Esophagus muscularis mucosa (tissue), 4 donors: ENCODE measurements at regions not wholly inside any gene's neighbourhood (a gene's known extent, or its start where the extent isn't known, plus 50 kb on each side); places are given as distances from the start of the nearest gene placed in this dataset.

Source experiments
- EP300 ChIP-seq: sonication (generic); formaldehyde crosslinking; IDR thresholded peaks from one replicate; pipeline ENCODE4 v1.6.1; 2017; ENCODE audit warnings: antibody characterized with exemption
- POLR2A ChIP-seq: fragments of 450-650 bp; IDR thresholded peaks from one replicate; pipeline ENCODE4 v1.6.1; 2017; ENCODE audit warnings: antibody characterized with exemption, moderate library complexity, mild to moderate bottlenecking, low read depth
- TF ChIP-seq, protein P1 (sequence below), 3 experiments: fragments of 200-600 bp in 2 of 3; fragments of 450-650 bp in 1 of 3; sonication (generic) in 2 of 3; IDR thresholded peaks; one replicate each; pipeline ENCODE4 v1.5.1; 2017 to 2019; ENCODE audit warnings: antibody characterized with exemption in 3 of 3, mild to moderate bottlenecking in 2 of 3, moderate library complexity in 1 of 3

DNA sequence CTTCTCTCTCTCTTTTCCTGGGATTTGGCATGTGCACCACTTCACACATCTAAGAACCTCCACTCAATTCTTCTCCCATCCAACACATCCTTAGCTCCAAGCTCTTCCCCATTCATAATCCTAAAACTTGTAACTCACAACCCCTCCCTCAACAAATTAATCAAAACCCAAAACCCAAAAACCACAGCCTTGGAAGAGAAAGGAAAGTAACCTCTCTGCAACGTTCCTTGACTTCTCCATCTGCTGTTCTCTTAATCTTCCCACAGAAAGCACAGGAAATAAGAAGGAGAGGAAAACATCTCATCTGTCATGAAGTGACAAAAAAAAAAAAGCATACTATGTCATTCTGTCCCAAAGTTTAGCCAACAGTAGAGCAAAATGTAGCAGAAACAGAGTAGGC, 66.2 kb downstream of the DRD1 start:
- TF ChIP-seq, protein P1, sequence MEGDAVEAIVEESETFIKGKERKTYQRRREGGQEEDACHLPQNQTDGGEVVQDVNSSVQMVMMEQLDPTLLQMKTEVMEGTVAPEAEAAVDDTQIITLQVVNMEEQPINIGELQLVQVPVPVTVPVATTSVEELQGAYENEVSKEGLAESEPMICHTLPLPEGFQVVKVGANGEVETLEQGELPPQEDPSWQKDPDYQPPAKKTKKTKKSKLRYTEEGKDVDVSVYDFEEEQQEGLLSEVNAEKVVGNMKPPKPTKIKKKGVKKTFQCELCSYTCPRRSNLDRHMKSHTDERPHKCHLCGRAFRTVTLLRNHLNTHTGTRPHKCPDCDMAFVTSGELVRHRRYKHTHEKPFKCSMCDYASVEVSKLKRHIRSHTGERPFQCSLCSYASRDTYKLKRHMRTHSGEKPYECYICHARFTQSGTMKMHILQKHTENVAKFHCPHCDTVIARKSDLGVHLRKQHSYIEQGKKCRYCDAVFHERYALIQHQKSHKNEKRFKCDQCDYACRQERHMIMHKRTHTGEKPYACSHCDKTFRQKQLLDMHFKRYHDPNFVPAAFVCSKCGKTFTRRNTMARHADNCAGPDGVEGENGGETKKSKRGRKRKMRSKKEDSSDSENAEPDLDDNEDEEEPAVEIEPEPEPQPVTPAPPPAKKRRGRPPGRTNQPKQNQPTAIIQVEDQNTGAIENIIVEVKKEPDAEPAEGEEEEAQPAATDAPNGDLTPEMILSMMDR (IDR thresholded peaks at IDR 0.05) = no peak
- no peak for TF ChIP-seq EP300
- TF ChIP-seq POLR2A = no peak
